ENCODE measurements at regions not wholly inside any gene's neighbourhood (a gene's known extent, or its start where the extent isn't known, plus 50 kb on each side); places are given as distances from the start of the nearest gene placed in this dataset.
"Not testable (repeated sequence)": the region's sequence is repeated elsewhere in the genome, so short reads cannot be mapped to it uniquely, and the experiment has no call there.

DNA sequence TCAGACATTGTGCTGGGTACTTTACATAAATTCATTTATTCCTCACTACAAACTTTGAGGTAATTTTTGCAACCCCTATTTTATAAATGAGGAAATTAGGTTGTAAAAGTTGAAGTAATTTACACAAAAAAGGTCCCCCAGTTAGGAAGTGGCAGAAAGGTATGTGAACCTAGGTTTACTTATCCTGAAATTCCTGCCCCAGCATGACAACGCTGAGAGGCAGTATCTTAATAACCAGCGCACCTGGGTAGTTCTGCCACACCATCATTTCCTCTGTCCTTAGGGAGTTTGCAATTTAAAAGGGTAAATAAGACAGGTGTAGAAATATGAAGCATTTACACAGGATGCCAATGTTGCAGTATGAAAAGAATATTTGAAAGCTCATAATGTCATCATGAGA lies 102.9 kb upstream of the NBPF8 start:
- WGBS (ENCODE audit: insufficient coverage, low coverage, missing lambda C conversion rate): no CpG with 5 or more reads among the region's 2 CpGs
- H3K27me3 ChIP-seq (ENCODE audit: control insufficient read depth in 2 of 2, insufficient read depth in 2 of 2, low read length in 2 of 2); H3K79me2 ChIP-seq (ENCODE audit: control insufficient read depth, insufficient read depth, low read length); H3K36me3 ChIP-seq (ENCODE audit: control insufficient read depth, insufficient read depth, low read length); H3K4me3 ChIP-seq; H3K27ac ChIP-seq (ENCODE audit: extremely low read depth, low read depth, low read length); FAIRE-seq; POLR2A ChIA-PET; CTCF ChIA-PET (ENCODE audit: low intra/inter-chr PET ratio); in situ Hi-C loops (cut with MboI); ATAC-seq; DNase-seq (ENCODE audit: extremely low read depth in 1 of 4, low spot score in 3 of 4); intact Hi-C loops (cut with micrococcal nuclease); H4K20me1 ChIP-seq (replicated peaks; ENCODE audit: control insufficient read depth, insufficient read depth, low read length); H3K9me1 ChIP-seq (ENCODE audit: control insufficient read depth, insufficient read depth, low read length); H2AFZ ChIP-seq (ENCODE audit: low read depth, low read length); H3K9ac ChIP-seq (ENCODE audit: insufficient read depth in 1 of 2, low read depth in 2 of 2, low read length in 2 of 2); H3K9me3 ChIP-seq (replicated peaks; ENCODE audit: control insufficient read depth, insufficient read depth, low read depth, low read length); H3K4me2 ChIP-seq (ENCODE audit: insufficient read depth, low read length); H3K4me1 ChIP-seq (replicated peaks in 1 of 2; ENCODE audit: control insufficient read depth in 2 of 2, insufficient read depth in 2 of 2, low read length in 2 of 2); BruUV-seq (replicated peaks): not testable (repeated sequence)

DNA sequence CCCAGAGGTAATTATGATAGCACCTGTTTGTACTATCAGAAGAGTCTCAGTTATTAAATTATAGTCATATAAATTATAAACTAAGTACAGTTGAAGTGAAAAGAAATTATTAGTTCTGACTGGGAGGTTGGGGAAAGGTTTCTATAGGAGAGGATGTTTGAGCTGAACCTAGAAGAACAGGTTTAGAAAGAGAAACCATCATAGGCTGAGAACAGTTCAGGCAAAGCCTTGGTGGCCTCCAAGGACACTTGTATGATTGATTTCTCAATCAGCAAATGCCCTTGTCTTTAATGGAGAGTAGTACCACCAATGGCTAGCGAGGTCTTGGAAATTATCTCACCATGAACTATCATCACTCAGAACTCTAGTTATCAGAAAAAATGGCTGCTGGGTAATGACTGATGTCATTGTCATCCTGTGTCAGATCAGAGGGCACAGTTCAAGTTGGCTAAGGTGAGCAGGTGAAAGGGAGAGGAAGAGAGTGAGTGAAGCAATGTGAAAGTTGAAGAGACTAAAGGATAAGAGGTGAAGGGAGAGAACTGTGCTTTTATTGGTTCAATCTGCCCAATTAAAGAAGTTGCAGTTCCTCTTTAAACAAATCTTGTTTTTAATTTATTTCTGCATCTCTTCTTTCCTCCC lies 105.8 kb upstream of the NBPF8 start:
- H3K4me2 ChIP-seq (ENCODE audit: insufficient read depth, low read length); H3K79me2 ChIP-seq (ENCODE audit: control insufficient read depth, insufficient read depth, low read length); H3K27ac ChIP-seq (ENCODE audit: extremely low read depth, low read depth, low read length); FAIRE-seq; H2AFZ ChIP-seq (ENCODE audit: low read depth, low read length); BruUV-seq (replicated peaks); H3K9me1 ChIP-seq (ENCODE audit: control insufficient read depth, insufficient read depth, low read length); POLR2A ChIA-PET; H3K9ac ChIP-seq (ENCODE audit: insufficient read depth in 1 of 2, low read depth in 2 of 2, low read length in 2 of 2); H3K9me3 ChIP-seq (replicated peaks; ENCODE audit: control insufficient read depth, insufficient read depth, low read depth, low read length); CTCF ChIA-PET (ENCODE audit: low intra/inter-chr PET ratio); in situ Hi-C loops (cut with MboI); H3K36me3 ChIP-seq (ENCODE audit: control insufficient read depth, insufficient read depth, low read length); H4K20me1 ChIP-seq (replicated peaks; ENCODE audit: control insufficient read depth, insufficient read depth, low read length); intact Hi-C loops (cut with micrococcal nuclease); ATAC-seq; H3K4me3 ChIP-seq; H3K4me1 ChIP-seq (replicated peaks in 1 of 2; ENCODE audit: control insufficient read depth in 2 of 2, insufficient read depth in 2 of 2, low read length in 2 of 2); H3K27me3 ChIP-seq (ENCODE audit: control insufficient read depth in 2 of 2, insufficient read depth in 2 of 2, low read length in 2 of 2); DNase-seq (ENCODE audit: extremely low read depth in 1 of 4, low spot score in 3 of 4): not testable (repeated sequence)
- no CpG with 5 or more reads among the region's 1 CpG for WGBS (ENCODE audit: insufficient coverage, low coverage, missing lambda C conversion rate)

DNA sequence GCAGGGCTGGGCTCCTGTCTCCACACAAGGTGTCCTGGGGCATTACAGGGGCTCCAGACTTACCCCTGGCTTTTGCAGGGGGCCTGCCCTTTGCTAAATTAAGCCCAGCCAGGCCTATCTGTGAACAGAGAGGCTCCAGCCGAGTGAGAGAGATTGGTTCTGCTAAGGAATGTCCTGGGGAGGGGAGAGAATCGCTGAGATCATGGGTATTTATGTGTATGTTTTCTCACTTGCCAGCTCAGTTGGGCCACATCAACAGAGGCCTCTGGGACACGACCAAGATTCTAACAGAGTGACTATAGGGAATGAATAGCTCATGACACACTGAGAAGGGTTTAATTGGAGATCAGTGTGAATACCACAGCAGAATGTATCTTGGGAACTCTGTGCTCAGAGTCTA lies 109.8 kb upstream of the NBPF8 start:
- H3K9me1 ChIP-seq (ENCODE audit: control insufficient read depth, insufficient read depth, low read length); H3K4me1 ChIP-seq (replicated peaks in 1 of 2; ENCODE audit: control insufficient read depth in 2 of 2, insufficient read depth in 2 of 2, low read length in 2 of 2); BruUV-seq (replicated peaks); H3K9me3 ChIP-seq (replicated peaks; ENCODE audit: control insufficient read depth, insufficient read depth, low read depth, low read length); H3K4me3 ChIP-seq; H4K20me1 ChIP-seq (replicated peaks; ENCODE audit: control insufficient read depth, insufficient read depth, low read length); in situ Hi-C loops (cut with MboI); H3K79me2 ChIP-seq (ENCODE audit: control insufficient read depth, insufficient read depth, low read length); H3K27ac ChIP-seq (ENCODE audit: extremely low read depth, low read depth, low read length); DNase-seq (ENCODE audit: extremely low read depth in 1 of 4, low spot score in 3 of 4); CTCF ChIA-PET (ENCODE audit: low intra/inter-chr PET ratio); intact Hi-C loops (cut with micrococcal nuclease); H3K27me3 ChIP-seq (ENCODE audit: control insufficient read depth in 2 of 2, insufficient read depth in 2 of 2, low read length in 2 of 2); H3K9ac ChIP-seq (ENCODE audit: insufficient read depth in 1 of 2, low read depth in 2 of 2, low read length in 2 of 2); H3K36me3 ChIP-seq (ENCODE audit: control insufficient read depth, insufficient read depth, low read length); FAIRE-seq; H3K4me2 ChIP-seq (ENCODE audit: insufficient read depth, low read length); POLR2A ChIA-PET; H2AFZ ChIP-seq (ENCODE audit: low read depth, low read length): not testable (repeated sequence)
- WGBS (ENCODE audit: insufficient coverage, low coverage, missing lambda C conversion rate): no CpG with 5 or more reads among the region's 3 CpGs
- ATAC-seq: peak; percentile 63

DNA sequence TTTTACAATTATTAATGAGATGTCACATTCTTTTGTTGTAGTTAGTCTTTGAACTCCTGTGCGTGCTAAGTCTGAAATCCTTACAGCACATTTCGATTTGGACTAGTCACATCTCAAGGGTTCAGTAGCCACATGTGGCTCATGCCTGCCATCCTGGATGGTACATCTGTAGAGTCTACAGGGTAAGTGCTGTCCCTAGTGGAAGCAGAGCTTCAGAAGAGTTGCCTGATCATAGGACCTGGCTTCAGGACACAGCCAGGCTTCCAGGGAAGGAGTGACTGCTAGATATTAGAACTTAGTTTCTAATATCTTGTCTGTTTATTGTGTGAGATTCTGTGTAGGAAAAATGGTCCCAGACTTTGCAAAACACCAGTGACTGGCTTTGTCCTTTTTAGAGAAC lies 110.5 kb upstream of the NBPF8 start:
- H3K4me2 ChIP-seq (ENCODE audit: insufficient read depth, low read length); DNase-seq (ENCODE audit: extremely low read depth in 1 of 4, low spot score in 3 of 4); intact Hi-C loops (cut with micrococcal nuclease); H3K4me1 ChIP-seq (replicated peaks in 1 of 2; ENCODE audit: control insufficient read depth in 2 of 2, insufficient read depth in 2 of 2, low read length in 2 of 2); H3K4me3 ChIP-seq; H2AFZ ChIP-seq (ENCODE audit: low read depth, low read length); FAIRE-seq; BruUV-seq (replicated peaks); H3K36me3 ChIP-seq (ENCODE audit: control insufficient read depth, insufficient read depth, low read length); CTCF ChIA-PET (ENCODE audit: low intra/inter-chr PET ratio); POLR2A ChIA-PET; H4K20me1 ChIP-seq (replicated peaks; ENCODE audit: control insufficient read depth, insufficient read depth, low read length); H3K9ac ChIP-seq (ENCODE audit: insufficient read depth in 1 of 2, low read depth in 2 of 2, low read length in 2 of 2); H3K9me1 ChIP-seq (ENCODE audit: control insufficient read depth, insufficient read depth, low read length); H3K9me3 ChIP-seq (replicated peaks; ENCODE audit: control insufficient read depth, insufficient read depth, low read depth, low read length); H3K27me3 ChIP-seq (ENCODE audit: control insufficient read depth in 2 of 2, insufficient read depth in 2 of 2, low read length in 2 of 2); H3K79me2 ChIP-seq (ENCODE audit: control insufficient read depth, insufficient read depth, low read length); in situ Hi-C loops (cut with MboI); H3K27ac ChIP-seq (ENCODE audit: extremely low read depth, low read depth, low read length): not testable (repeated sequence)
- no CpG with 5 or more reads among the region's 2 CpGs for WGBS (ENCODE audit: insufficient coverage, low coverage, missing lambda C conversion rate)
- peak; percentile 54 for ATAC-seq

All from K562 (cell line).